HCT116 (cell line): ENCODE measurements at regions not wholly inside any gene's neighbourhood (a gene's known extent, or its start where the extent isn't known, plus 50 kb on each side); places are given as distances from the start of the nearest gene placed in this dataset.
"Not testable (repeated sequence)": the region's sequence is repeated elsewhere in the genome, so short reads cannot be mapped to it uniquely, and the experiment has no call there.

Experiments used
- CTCF ChIP-seq, 3 experiments: fragments of 200-600 bp in 1 of 3; sonication (generic) in 1 of 3; IDR thresholded peaks in 2 of 3; conservative IDR thresholded peaks in 1 of 3; 2 replicates each; pipeline ENCODE4 v1.5.1; 2012 to 2017; ENCODE audit warnings: low read depth in 2 of 3, low read length in 2 of 3, antibody characterized with exemption in 1 of 3, borderline replicate concordance in 1 of 3, control low read depth in 1 of 3, mild to moderate bottlenecking in 1 of 3, mixed read lengths in 1 of 3, mixed run types in 1 of 3, moderate library complexity in 1 of 3; ENCODE audit not compliant: insufficient read depth in 1 of 3
- FOSL1 ChIP-seq: IDR thresholded peaks from 2 replicates; pipeline ENCODE4 v1.6.1; 2012; ENCODE audit warnings: low read depth
- JUND ChIP-seq: IDR thresholded peaks from 2 replicates; pipeline ENCODE4 v1.6.1; 2012
- SRF ChIP-seq: IDR thresholded peaks from 2 replicates; pipeline ENCODE4 v1.6.1; 2012; ENCODE audit warnings: low read depth
- ZNF274 ChIP-seq: fragments of 200-500 bp; sonication (Bioruptor generic); IDR thresholded peaks from 2 replicates; pipeline ENCODE4 v1.6.1; 2014; ENCODE audit warnings: mild to moderate bottlenecking, low read depth, low read length, inconsistent platforms
- TF ChIP-seq, protein P1 (sequence below): IDR thresholded peaks from 2 replicates; pipeline ENCODE4 v1.6.1; 2012

- not testable (repeated sequence) for TF ChIP-seq CTCF (IDR thresholded peaks at IDR 0.05 in 2 of 3, conservative IDR thresholded peaks at IDR 0.05 in 1 of 3; ENCODE audit: borderline replicate concordance in 1 of 3, insufficient read depth in 1 of 3, low read depth in 2 of 3, low read length in 2 of 3); JUND; FOSL1; SRF; ZNF274
- TF ChIP-seq, protein P1, sequence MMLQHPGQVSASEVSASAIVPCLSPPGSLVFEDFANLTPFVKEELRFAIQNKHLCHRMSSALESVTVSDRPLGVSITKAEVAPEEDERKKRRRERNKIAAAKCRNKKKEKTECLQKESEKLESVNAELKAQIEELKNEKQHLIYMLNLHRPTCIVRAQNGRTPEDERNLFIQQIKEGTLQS: not testable (repeated sequence)
These were observed 238.0 kb downstream of the TMEM121 start for GRCh38 chr14:105764254-105764901.
